Suprapubic skin (tissue), 4 donors: ENCODE measurements at regions not wholly inside any gene's neighbourhood (a gene's known extent, or its start where the extent isn't known, plus 50 kb on each side); places are given as distances from the start of the nearest gene placed in this dataset.

ENCODE experiments used
- DNase-seq, 2 donors: peaks; one replicate each; pipeline ENCODE4 v3.0.0-alpha.2; 2019; ENCODE audit warnings: low spot score in 2 of 2
- H3K27ac ChIP-seq: fragments of 200-600 bp; sonication (generic); one replicate; pipeline ENCODE4 v1.5.1; 2019
- H3K27me3 ChIP-seq: fragments of 200-600 bp; sonication (generic); one replicate; pipeline ENCODE4 v1.5.1; 2019
- H3K36me3 ChIP-seq: fragments of 200-600 bp; sonication (generic); one replicate; pipeline ENCODE4 v1.5.1; 2019
- H3K4me1 ChIP-seq: fragments of 200-600 bp; sonication (generic); one replicate; pipeline ENCODE4 v1.5.1; 2019
- H3K4me3 ChIP-seq: fragments of 200-600 bp; sonication (generic); one replicate; pipeline ENCODE4 v1.5.1; 2019; ENCODE audit warnings: mild to moderate bottlenecking
- H3K9me3 ChIP-seq: fragments of 200-600 bp; sonication (generic); one replicate; pipeline ENCODE4 v1.5.1; 2019
- CTCF ChIP-seq, 2 donors: fragments of 200-600 bp in 1 of 2; fragments of 450-650 bp in 1 of 2; sonication (generic) in 1 of 2; IDR thresholded peaks; one replicate each; pipeline ENCODE4 v1.5.1; 2016 to 2019; ENCODE audit warnings: antibody characterized with exemption in 2 of 2, mild to moderate bottlenecking in 1 of 2, moderate library complexity in 1 of 2
- EP300 ChIP-seq: sonication (generic); formaldehyde crosslinking; IDR thresholded peaks from one replicate; pipeline ENCODE4 v1.6.1; 2017; ENCODE audit warnings: antibody characterized with exemption
- POLR2A ChIP-seq, 2 donors: fragments of 450-650 bp; IDR thresholded peaks; one replicate each; pipeline ENCODE4 v1.6.1; 2017; ENCODE audit warnings: antibody characterized with exemption in 2 of 2, mild to moderate bottlenecking in 2 of 2, moderate library complexity in 2 of 2
- POLR2AphosphoS5 ChIP-seq, 3 donors: sonication (generic); formaldehyde crosslinking; IDR thresholded peaks; one replicate each; pipeline ENCODE4 v1.6.1; 2017; ENCODE audit warnings: antibody characterized with exemption in 3 of 3
- WGBS: methylation state at CpG from one replicate; pipeline ENCODE4 v1.1.5; 2018; 5-methylcytosine and 5-hydroxymethylcytosine counted together

GRCh38 chr1:91135799-91136198 lies 114.0 kb upstream of the ZNF644 start:
- H3K4me3 ChIP-seq = no peak overlapping the region
- H3K27me3 ChIP-seq = no peaks in the 10 kb centered on the region
- H3K36me3 ChIP-seq = no peaks in the 10 kb centered on the region
- H3K4me1 ChIP-seq = no peaks in the 10 kb centered on the region
- H3K27ac ChIP-seq = no peak overlapping the region
- no peak for DNase-seq
- TF ChIP-seq POLR2A (IDR thresholded peaks at IDR 0.05) (no peak), CTCF (IDR thresholded peaks at IDR 0.05) (no peak), POLR2AphosphoS5 (IDR thresholded peaks at IDR 0.05) (no peak), EP300 (no peak)
- H3K9me3 ChIP-seq = no peaks in the 10 kb centered on the region
- WGBS = 82% methylated on average over 11 of the region's 11 CpGs

- Histone ChIP-seq H3K27me3 (no peaks in the 10 kb centered on the region), H3K27ac (no peak overlapping the region), H3K4me3 (no peak overlapping the region), H3K9me3 (no peaks in the 10 kb centered on the region), H3K36me3 (no peaks in the 10 kb centered on the region), H3K4me1 (no peaks in the 10 kb centered on the region)
- 78% methylated on average over 6 of the region's 6 CpGs for WGBS
- no peak for DNase-seq
- no peak for TF ChIP-seq EP300
- TF ChIP-seq CTCF (IDR thresholded peaks at IDR 0.05) = no peak
- TF ChIP-seq POLR2A (IDR thresholded peaks at IDR 0.05) = no peak
- no peak for TF ChIP-seq POLR2AphosphoS5 (IDR thresholded peaks at IDR 0.05)
Observed at GRCh38 chr1:91133248-91133647, 111.4 kb upstream of the ZNF644 start.

- TF ChIP-seq EP300 = no peak
- TF ChIP-seq CTCF (IDR thresholded peaks at IDR 0.05) = no peak
- TF ChIP-seq POLR2AphosphoS5 (IDR thresholded peaks at IDR 0.05) = no peak
- TF ChIP-seq POLR2A (IDR thresholded peaks at IDR 0.05) = no peak
- H3K27me3 ChIP-seq = no peaks in the 10 kb centered on the region
- DNase-seq = no peak
- H3K9me3 ChIP-seq = no peaks in the 10 kb centered on the region
- H3K27ac ChIP-seq = no peak overlapping the region
- no peaks in the 10 kb centered on the region for H3K4me1 ChIP-seq
- 89% methylated on average over 5 of the region's 5 CpGs for WGBS
- no peak overlapping the region for H3K4me3 ChIP-seq
- H3K36me3 ChIP-seq = no peaks in the 10 kb centered on the region
Observed at GRCh38 chr1:91130256-91130985, 108.6 kb upstream of the ZNF644 start.

GRCh38 chr1:91129458-91129857 lies 107.6 kb upstream of the ZNF644 start:
- no peaks in the 10 kb centered on the region for H3K27me3 ChIP-seq
- no peak overlapping the region for H3K27ac ChIP-seq
- TF ChIP-seq POLR2AphosphoS5 (IDR thresholded peaks at IDR 0.05) (no peak), CTCF (IDR thresholded peaks at IDR 0.05) (no peak), POLR2A (IDR thresholded peaks at IDR 0.05) (no peak), EP300 (no peak)
- H3K36me3 ChIP-seq = no peaks in the 10 kb centered on the region
- whole genome bisulfite sequencing = 81% methylated on average over 3 of the region's 3 CpGs
- no peaks in the 10 kb centered on the region for H3K9me3 ChIP-seq
- no peak overlapping the region for H3K4me3 ChIP-seq
- no peak for DNase-seq
- H3K4me1 ChIP-seq = no peaks in the 10 kb centered on the region

GRCh38 chr1:91129017-91129416 lies 107.2 kb upstream of the ZNF644 start:
- Histone ChIP-seq H3K9me3 (no peaks in the 10 kb centered on the region), H3K27ac (no peak overlapping the region), H3K4me3 (no peak overlapping the region), H3K36me3 (no peaks in the 10 kb centered on the region), H3K27me3 (no peaks in the 10 kb centered on the region), H3K4me1 (no peaks in the 10 kb centered on the region)
- TF ChIP-seq CTCF (IDR thresholded peaks at IDR 0.05) = no peak
- TF ChIP-seq POLR2AphosphoS5 (IDR thresholded peaks at IDR 0.05) = no peak
- no peak for TF ChIP-seq EP300
- no peak for TF ChIP-seq POLR2A (IDR thresholded peaks at IDR 0.05)
- no peak for DNase-seq
- WGBS = 56% methylated on average over 1 of the region's 1 CpG
